ENCODE measurements at regions not wholly inside any gene's neighbourhood (a gene's known extent, or its start where the extent isn't known, plus 50 kb on each side); places are given as distances from the start of the nearest gene placed in this dataset.

DNA sequence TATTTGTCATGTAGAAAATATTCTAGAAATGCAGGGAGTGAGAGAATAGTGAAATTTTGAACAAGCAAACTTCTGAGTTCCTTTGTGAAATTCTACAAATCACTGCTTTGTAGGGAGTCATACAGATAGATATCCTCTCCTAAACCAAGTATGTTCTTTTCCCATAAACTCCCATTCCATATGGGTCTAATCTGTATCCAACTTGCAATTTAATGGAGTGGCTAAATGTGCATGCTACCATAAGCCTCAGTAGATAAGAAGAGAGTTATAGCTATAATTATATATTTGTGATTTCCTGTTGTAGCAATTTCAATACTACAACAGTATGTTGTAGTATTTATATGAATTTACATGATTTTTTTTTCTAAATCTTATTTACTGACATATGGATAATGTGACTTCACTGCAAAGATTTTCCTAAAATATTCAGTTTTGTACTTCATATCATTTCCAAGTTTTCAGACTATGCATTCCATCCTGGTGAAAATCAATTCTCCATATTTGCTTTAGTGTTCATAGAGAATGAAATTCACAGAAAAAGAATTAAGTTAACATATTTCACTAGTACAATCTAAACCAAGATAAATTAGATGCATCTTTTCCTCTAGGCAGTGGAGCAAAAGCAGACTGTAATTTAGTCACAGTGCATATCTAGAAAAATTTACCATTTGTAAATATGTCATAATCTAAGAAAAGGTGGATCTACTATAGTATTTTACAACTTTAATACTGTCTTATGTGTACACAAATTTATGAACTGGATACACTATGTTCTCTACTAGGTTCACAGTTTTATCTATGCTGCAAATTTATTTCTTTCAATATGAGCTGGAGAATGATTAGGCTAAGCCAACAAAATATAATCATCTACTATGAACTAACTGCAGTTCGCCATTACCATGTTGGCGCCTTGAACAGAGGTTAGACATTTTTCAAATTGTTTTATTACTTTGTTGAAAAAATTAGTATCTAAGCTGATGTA is 372.9 kb upstream of the NDST3 start:
- TF ChIP-seq, protein P1, sequence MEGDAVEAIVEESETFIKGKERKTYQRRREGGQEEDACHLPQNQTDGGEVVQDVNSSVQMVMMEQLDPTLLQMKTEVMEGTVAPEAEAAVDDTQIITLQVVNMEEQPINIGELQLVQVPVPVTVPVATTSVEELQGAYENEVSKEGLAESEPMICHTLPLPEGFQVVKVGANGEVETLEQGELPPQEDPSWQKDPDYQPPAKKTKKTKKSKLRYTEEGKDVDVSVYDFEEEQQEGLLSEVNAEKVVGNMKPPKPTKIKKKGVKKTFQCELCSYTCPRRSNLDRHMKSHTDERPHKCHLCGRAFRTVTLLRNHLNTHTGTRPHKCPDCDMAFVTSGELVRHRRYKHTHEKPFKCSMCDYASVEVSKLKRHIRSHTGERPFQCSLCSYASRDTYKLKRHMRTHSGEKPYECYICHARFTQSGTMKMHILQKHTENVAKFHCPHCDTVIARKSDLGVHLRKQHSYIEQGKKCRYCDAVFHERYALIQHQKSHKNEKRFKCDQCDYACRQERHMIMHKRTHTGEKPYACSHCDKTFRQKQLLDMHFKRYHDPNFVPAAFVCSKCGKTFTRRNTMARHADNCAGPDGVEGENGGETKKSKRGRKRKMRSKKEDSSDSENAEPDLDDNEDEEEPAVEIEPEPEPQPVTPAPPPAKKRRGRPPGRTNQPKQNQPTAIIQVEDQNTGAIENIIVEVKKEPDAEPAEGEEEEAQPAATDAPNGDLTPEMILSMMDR (IDR thresholded peaks at IDR 0.05; ENCODE audit: low read depth, low read length, poor library complexity, severe bottlenecking), result no peak
- TF ChIP-seq EZH2phosphoT487 (IDR thresholded peaks at IDR 0.05; ENCODE audit: borderline replicate concordance, low read length), result no peak
